Neuron (in vitro differentiated cells): ENCODE measurements at regions not wholly inside any gene's neighbourhood (a gene's known extent, or its start where the extent isn't known, plus 50 kb on each side); places are given as distances from the start of the nearest gene placed in this dataset.
"Not testable (repeated sequence)": the region's sequence is repeated elsewhere in the genome, so short reads cannot be mapped to it uniquely, and the experiment has no call there.

ENCODE experiments used
- H2AFZ ChIP-seq: one replicate; pipeline ENCODE4 v1.6.1; 2013; ENCODE audit warnings: low read depth, mild to moderate bottlenecking, inconsistent platforms, low read length, moderate library complexity
- H3K27me3 ChIP-seq: one replicate; pipeline ENCODE4 v1.6.1; 2013; ENCODE audit warnings: low read length; ENCODE audit not compliant: insufficient read depth
- H3K36me3 ChIP-seq: one replicate; pipeline ENCODE4 v1.6.1; 2013; ENCODE audit warnings: low read length; ENCODE audit not compliant: insufficient read depth
- H3K4me1 ChIP-seq: one replicate; pipeline ENCODE4 v1.6.1; 2013; ENCODE audit warnings: low read length; ENCODE audit not compliant: insufficient read depth
- H3K4me3 ChIP-seq: 2 replicates; pipeline ENCODE4 v1.5.1; 2013; ENCODE audit warnings: mild to moderate bottlenecking, low read length, moderate library complexity
- H3K9me3 ChIP-seq: one replicate; pipeline ENCODE4 v1.6.1; 2013; ENCODE audit warnings: low read length

DNA sequence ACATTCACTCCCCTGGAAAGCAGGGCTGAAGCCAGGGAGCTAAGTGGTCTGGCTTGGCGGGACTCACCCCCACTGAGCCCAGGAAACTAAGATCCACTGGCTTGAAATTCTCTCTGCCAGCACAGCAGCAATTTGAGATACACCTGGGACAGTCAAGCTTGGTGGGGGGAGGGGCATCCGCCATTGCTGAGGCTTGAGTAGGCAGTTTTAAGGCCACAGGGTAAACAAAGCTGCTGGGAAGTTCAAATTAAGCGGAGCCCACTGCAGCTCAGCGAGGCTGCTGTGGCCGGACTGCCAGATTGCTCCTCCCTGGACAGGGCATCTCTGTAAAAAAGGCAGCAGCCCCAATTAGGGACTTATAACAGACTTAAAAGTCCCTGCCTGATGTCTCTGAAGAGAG is 108.2 kb upstream of the FAM13C start:
- Histone ChIP-seq H3K27me3 (no peaks in the 10 kb centered on the region), H3K9me3 (no peaks in the 10 kb centered on the region), H2AFZ (no peak overlapping the region), H3K4me1 (no peaks in the 10 kb centered on the region), H3K36me3 (no peaks in the 10 kb centered on the region), H3K4me3 (no peak overlapping the region)

DNA sequence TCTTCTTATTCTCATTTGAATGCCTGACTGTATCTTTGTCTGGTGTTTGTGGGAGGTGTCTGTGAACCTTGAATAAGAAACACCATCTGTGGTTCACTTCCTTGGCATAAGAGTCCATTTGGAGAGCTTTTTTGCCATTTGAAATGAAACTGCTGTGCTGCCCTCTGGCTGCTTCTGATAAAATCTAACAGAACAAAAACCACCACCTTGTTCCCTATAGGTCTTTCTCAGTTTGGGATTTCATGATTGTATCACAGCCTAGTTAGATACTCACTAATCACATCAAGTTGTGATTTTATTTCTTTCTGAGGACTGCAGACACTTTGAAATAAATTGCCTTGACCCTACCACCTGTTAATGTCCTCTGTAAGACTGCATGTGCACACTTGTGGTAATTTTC is 102.7 kb upstream of the FAM13C start:
- no peaks in the 10 kb centered on the region for H3K4me1 ChIP-seq
- H3K27me3 ChIP-seq, result no peaks in the 10 kb centered on the region
- no peak overlapping the region for H3K4me3 ChIP-seq
- H3K9me3 ChIP-seq, result no peaks in the 10 kb centered on the region
- no peaks in the 10 kb centered on the region for H3K36me3 ChIP-seq
- no peak overlapping the region for H2AFZ ChIP-seq

DNA sequence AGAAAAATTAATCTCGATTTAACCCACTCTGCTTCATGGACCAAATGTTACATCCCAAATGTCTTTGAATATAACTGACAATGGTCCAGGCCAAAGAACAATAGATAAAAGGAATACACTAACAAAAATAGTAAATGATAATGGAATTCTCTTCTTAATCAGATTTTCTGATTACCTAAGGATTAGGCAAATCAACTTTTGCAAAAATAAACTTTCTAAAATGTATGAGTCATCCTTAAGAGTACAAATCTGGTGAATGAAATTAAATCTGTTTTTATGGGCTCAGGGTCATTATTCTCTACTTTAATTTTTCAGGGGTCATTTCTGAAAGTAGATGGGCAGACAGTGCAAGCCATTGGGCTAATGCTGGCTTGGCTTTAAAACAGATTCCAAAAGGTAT is 102.1 kb upstream of the FAM13C start:
- no peaks in the 10 kb centered on the region for H3K36me3 ChIP-seq
- no peaks in the 10 kb centered on the region for H3K4me1 ChIP-seq
- H3K27me3 ChIP-seq, result no peaks in the 10 kb centered on the region
- no peak overlapping the region for H3K4me3 ChIP-seq
- no peak overlapping the region for H2AFZ ChIP-seq
- no peaks in the 10 kb centered on the region for H3K9me3 ChIP-seq

DNA sequence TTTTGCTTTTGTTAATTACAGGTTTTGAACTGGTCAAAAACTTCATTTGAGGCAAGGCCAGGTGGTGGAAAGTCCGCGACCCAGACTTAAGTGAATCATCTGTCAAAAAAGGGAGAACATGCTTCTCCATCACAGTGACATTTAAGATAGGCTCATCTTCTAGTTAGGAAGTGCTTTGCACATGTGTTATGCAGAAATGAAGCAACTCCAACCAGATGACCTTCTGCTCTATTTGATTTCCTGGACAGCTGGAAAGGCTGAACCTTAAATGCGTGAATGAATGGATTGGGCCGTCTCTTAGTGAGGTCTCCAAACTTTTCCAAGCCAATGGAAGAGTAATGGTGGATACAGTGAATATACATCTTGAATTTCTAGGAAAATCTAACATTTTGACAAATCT is 101.6 kb upstream of the FAM13C start:
- H3K4me1 ChIP-seq, result no peaks in the 10 kb centered on the region
- no peaks in the 10 kb centered on the region for H3K36me3 ChIP-seq
- H2AFZ ChIP-seq, result no peak overlapping the region
- H3K9me3 ChIP-seq, result no peaks in the 10 kb centered on the region
- no peak overlapping the region for H3K4me3 ChIP-seq
- no peaks in the 10 kb centered on the region for H3K27me3 ChIP-seq

DNA sequence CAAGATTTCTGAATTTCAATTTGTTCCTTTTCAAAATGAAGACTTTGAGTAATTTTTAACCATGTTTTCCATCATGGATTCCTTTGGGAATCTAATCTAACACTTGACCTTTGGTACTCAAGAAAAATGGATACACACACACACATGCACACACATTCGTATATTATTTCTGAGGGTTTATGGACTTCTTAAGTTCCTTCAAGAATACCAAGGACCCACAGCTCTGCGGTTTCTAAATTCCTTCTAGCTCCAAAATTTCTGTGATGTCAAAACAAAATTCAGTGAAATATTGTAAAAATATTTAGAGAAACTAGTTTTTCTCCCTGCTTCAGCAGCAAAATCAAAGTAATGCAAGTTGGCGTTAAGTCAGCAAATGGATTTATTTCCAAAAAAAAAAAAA is 98.3 kb upstream of the FAM13C start:
- no peak overlapping the region for H2AFZ ChIP-seq
- no peaks in the 10 kb centered on the region for H3K4me1 ChIP-seq
- no peaks in the 10 kb centered on the region for H3K36me3 ChIP-seq
- no peaks in the 10 kb centered on the region for H3K27me3 ChIP-seq
- no peak overlapping the region for H3K4me3 ChIP-seq
- no peaks in the 10 kb centered on the region for H3K9me3 ChIP-seq

DNA sequence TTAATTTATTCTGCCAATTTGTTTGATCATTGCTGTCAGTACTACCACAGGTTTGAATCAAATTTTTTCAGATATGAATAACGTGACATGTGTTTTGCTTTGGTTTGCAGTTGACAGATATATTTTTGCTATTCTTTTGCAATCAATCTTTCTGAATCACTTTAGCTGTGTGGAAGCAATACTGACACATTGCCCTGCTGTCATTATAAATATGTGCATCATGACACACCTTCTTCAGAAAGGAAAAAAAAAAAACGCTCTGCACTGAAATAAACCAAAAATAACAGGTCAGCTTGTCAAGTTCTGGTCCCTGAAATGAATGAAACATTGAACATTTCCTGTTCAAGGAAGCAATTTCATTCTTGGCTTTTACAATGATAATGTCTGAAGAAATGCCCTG is 93.8 kb upstream of the FAM13C start:
- Histone ChIP-seq H3K27me3 (no peaks in the 10 kb centered on the region), H3K36me3 (no peaks in the 10 kb centered on the region), H3K4me3 (no peak overlapping the region), H2AFZ (no peak overlapping the region), H3K9me3 (no peaks in the 10 kb centered on the region), H3K4me1 (no peaks in the 10 kb centered on the region)

DNA sequence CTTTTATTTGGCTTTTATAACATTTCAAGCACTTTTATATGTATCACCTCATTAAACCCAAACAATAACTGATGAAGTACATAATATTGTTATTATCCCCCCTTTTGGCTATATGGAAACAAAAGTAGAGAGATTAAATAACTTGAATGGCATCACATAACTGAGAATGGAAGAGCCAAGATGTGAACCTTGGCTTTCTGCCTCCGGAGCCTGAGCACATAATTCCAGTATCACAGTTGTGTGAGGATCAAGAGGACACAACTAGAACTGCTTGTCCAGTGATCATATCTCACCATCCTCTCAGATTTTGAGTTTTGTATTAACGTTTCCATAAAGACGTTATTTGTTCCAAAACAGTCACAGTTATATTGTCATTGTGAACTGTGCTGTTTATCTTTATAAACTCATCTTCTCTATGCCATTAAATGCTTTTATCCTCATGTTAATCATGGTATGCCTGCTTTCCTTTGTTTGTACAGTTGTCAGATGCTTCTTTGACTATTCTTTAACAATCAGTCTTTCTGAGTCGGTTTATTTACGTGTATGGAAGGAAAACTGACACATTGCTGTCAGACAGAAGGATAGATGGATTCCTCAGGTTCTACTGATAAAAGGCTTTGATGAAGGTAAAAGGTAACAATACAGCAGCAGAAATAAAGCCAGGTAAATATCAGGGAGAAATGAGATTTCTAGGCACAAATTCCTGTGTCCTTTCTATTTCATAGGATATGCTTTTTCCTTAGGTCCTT is 92.0 kb upstream of the FAM13C start:
- Histone ChIP-seq H3K4me3 (no peak overlapping the region), H3K4me1 (no peaks in the 10 kb centered on the region), H3K9me3 (no peaks in the 10 kb centered on the region), H3K36me3 (no peaks in the 10 kb centered on the region), H2AFZ (no peak overlapping the region), H3K27me3 (no peaks in the 10 kb centered on the region)

DNA sequence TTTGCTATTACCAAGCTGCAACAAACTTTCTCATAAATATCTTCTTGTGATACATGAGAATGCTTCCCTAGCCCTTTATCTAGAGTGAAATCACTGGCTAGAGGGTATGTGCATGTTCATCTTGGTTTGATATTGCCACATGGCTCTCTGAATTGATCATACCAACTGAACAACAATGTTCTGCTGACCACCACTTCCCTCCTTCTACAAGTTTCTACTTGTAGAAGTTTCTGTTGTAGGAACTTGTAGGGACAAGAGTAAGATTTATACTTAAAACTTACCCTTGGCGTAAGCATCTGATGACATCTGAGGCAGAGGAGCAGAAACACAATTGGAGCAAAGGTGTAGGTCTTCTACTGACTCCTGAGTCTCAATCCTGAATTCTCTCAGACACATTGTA is 86.3 kb upstream of the FAM13C start:
- no peaks in the 10 kb centered on the region for H3K9me3 ChIP-seq
- H3K4me1 ChIP-seq, result no peaks in the 10 kb centered on the region
- no peak overlapping the region for H3K4me3 ChIP-seq
- no peak overlapping the region for H2AFZ ChIP-seq
- H3K36me3 ChIP-seq, result no peaks in the 10 kb centered on the region
- no peaks in the 10 kb centered on the region for H3K27me3 ChIP-seq

DNA sequence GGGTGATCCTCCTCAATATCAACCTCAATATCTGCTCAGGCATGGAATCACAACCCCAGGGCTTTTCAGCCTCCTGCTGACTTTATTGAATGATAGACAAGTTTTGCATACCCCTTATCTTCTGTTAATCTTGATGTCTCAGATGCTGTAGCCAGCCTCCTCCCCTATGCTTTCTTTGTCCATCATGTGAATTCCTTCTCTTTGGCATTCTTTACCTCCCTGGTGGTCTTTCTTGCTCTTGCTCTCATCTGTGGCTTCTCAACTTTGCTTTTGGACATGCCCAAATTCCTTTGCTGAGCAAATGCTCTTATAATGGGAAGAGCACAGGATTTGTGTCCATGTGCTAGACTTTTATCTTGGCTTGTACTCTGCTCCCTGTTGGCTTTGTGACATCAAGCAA is 73.4 kb upstream of the FAM13C start:
- no peak overlapping the region for H3K4me3 ChIP-seq
- no peaks in the 10 kb centered on the region for H3K27me3 ChIP-seq
- H3K9me3 ChIP-seq, result no peaks in the 10 kb centered on the region
- H3K36me3 ChIP-seq, result no peaks in the 10 kb centered on the region
- no peak overlapping the region for H2AFZ ChIP-seq
- H3K4me1 ChIP-seq, result peaks cover 23% of the 10 kb centered on the region

DNA sequence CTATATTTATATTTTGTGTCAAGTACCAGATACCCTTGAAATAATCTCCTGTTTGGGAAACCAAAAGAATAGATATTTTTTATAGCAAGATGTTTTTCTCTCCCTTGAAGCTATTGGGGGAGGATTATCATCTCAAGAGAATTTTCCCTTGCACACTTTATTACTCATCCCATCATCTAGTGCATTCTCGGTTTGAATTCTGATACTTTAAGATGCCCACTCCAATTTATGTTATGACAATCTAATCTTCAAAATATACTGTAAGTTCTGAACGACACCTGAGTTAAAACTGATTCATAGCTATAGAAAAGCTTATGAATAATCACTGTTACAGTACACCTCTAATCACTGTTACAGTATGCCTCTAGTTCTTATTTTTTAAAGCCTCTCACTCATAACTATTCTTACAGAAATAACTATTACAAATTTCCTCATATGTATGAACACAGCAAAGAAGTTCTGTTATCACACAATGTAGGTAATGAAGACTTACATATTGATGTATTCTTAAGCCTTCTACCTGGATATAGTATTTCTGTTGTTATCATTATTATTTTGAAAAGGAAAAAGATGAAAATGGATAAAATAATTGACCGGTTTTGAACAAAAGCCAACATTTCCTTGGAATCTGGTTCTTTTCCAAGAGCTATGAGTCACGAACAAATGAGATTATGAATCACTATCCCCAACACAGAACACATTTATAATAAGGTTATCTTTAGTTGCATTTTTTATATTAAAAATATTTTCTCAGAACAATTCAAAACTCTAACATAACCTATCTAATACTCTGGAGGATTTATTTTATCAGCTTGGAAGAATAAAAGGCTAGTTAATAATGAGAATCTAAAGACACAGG is 72.3 kb upstream of the FAM13C start:
- H3K4me3 ChIP-seq, result no peak overlapping the region

DNA sequence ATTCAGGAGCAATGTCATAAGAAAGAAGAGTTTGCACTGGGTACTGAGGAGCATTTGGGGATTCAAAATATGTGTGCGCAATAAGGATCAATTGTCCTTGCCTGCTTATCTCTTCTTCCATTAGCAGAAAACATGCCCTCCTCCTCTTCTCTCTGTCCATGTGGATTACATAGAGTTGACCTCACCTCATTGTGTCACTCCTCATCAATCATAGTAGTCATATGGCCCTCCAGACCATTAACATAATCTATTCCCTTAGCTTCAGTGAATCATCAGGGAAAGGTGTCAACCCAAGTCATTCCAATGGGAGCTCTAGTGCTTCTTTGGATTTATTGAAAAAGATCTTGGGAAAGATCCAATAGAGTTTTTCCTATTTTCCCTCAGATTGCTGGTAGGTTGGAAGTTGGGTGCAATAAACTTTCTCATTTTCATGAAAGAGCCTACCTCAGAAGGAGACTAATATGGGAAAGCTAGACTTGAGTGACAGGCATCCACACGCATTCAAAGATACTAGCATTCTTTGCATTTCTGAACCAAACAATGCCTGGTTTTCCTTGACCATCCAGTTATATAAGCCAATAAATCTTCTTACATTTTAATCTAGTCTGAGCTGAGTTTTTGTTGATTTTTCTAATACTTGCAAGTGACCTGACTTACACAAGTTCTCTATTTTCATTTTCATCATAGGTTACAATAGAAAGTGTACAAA is 71.5 kb upstream of the FAM13C start:
- H3K4me1 ChIP-seq, result peaks cover 23% of the 10 kb centered on the region
- no peaks in the 10 kb centered on the region for H3K36me3 ChIP-seq
- no peak overlapping the region for H3K4me3 ChIP-seq
- no peak overlapping the region for H2AFZ ChIP-seq
- H3K27me3 ChIP-seq, result no peaks in the 10 kb centered on the region
- H3K9me3 ChIP-seq, result no peaks in the 10 kb centered on the region

More for the DNA sequence above, 72.3 kb upstream of the FAM13C start:
- H2AFZ ChIP-seq, result no peak overlapping the region
- peaks cover 23% of the 10 kb centered on the region for H3K4me1 ChIP-seq
- H3K9me3 ChIP-seq, result no peaks in the 10 kb centered on the region
- H3K27me3 ChIP-seq, result no peaks in the 10 kb centered on the region
- H3K36me3 ChIP-seq, result no peaks in the 10 kb centered on the region

DNA sequence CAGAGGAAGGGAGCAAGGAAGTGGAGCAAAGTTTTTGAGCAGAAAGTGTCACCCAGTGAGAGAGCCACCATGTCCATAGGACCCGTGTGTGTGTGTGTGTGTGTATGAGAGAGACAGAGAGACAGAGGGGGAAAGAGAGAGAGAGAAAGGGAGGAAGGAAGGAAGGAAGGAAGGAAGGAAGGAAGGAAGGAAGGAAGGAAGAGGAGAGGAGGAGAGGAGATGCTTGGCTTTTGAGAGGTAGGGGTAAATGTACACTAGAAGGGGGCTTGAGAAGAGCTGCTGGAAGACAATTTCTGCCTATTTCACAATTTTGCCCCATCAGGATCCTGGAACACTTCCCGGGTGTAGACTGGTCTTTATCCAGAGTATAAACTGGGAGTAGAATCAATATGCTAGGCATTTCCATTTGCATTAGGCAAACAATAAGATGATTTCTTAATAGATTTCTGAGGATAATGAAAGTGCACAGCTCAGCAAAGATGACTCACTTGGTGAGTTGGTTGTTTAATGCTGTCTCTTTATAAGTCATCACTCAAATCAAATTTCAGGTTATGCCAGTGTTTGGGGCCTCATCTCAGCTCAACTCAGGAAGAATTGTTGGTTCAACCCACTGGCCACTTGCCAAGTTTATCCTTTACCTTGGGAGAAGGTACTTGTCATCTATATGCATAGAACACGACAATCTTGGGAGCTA is 70.0 kb upstream of the FAM13C start:
- Histone ChIP-seq H3K9me3 (no peaks in the 10 kb centered on the region), H3K27me3 (no peaks in the 10 kb centered on the region), H3K4me3 (no peak overlapping the region), H3K4me1 (peaks cover 23% of the 10 kb centered on the region), H2AFZ (no peak overlapping the region), H3K36me3 (no peaks in the 10 kb centered on the region)

DNA sequence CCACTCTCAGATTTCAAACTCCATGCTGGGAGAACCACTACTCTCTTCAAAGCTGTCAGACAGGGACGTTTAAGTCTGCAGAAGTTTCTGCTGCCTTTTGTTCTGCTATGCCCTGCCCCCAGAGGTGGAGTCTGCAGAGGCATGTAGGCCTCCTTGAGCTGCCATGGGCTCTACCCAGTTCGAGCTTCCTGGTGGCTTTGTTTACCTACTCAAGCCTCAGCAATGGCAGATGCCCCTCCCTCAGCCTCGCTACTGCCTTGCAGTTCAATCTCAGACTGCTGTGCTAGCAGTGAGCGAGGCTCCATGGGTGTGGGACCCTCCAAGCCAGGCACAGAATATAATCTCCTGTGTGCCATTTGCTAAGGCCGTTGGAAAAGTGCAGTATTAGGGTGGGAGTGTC is 51.4 kb upstream of the FAM13C start:
- not testable (repeated sequence) for H2AFZ ChIP-seq, H3K9me3 ChIP-seq, H3K27me3 ChIP-seq, H3K4me1 ChIP-seq, H3K36me3 ChIP-seq, H3K4me3 ChIP-seq
